Spleen (tissue), 11 donors: ENCODE measurements at regions not wholly inside any gene's neighbourhood (a gene's known extent, or its start where the extent isn't known, plus 50 kb on each side); places are given as distances from the start of the nearest gene placed in this dataset.

ENCODE experiments used
- DNase-seq: peaks from one replicate; pipeline ENCODE4 v3.0.0-alpha.2; 2020
- H3K27ac ChIP-seq, 8 donors: fragments of 200-600 bp; sonication (generic) in 7 of 8; 1 replicate in 4 of 8; 2 replicates in 4 of 8; pipeline versions ENCODE4 v1.5.0 to v1.8.0; 2016 to 2021; ENCODE audit warnings: inconsistent platforms in 4 of 8, mild to moderate bottlenecking in 4 of 8, moderate library complexity in 1 of 8
- H3K27me3 ChIP-seq, 7 donors: fragments of 200-600 bp; sonication (generic) in 6 of 7; replicated peaks in 1 of 7; 1 replicate in 4 of 7; 2 replicates in 3 of 7; pipeline versions ENCODE4 v1.5.0 to v1.8.0; 2016 to 2021; ENCODE audit warnings: inconsistent platforms in 3 of 7, mild to moderate bottlenecking in 1 of 7
- H3K36me3 ChIP-seq, 6 donors: fragments of 200-600 bp; sonication (generic) in 5 of 6; 1 replicate in 4 of 6; 2 replicates in 2 of 6; pipeline versions ENCODE4 v1.5.0 to v1.8.0; 2016 to 2021; ENCODE audit warnings: inconsistent platforms in 2 of 6
- H3K4me1 ChIP-seq, 6 donors: fragments of 200-600 bp; sonication (generic) in 5 of 6; 1 replicate in 3 of 6; 2 replicates in 3 of 6; pipeline versions ENCODE4 v1.5.0 to v1.8.0; 2016 to 2021; ENCODE audit warnings: inconsistent platforms in 3 of 6
- H3K4me3 ChIP-seq, 8 donors: fragments of 200-600 bp; sonication (generic) in 7 of 8; 1 replicate in 4 of 8; 2 replicates in 4 of 8; pipeline versions ENCODE4 v1.5.0 to v1.8.0; 2016 to 2021; ENCODE audit warnings: inconsistent platforms in 4 of 8, mild to moderate bottlenecking in 4 of 8, moderate library complexity in 2 of 8
- H3K9me3 ChIP-seq, 8 donors: fragments of 200-600 bp; sonication (generic) in 7 of 8; 1 replicate in 4 of 8; 2 replicates in 4 of 8; pipeline versions ENCODE4 v1.5.0 to v1.8.0; 2016 to 2021; ENCODE audit warnings: inconsistent platforms in 4 of 8
- POLR2A ChIP-seq, 3 donors: fragments of 450-650 bp; IDR thresholded peaks; one replicate each; pipeline ENCODE4 v1.5.1; 2017; ENCODE audit warnings: antibody characterized with exemption in 3 of 3, mild to moderate bottlenecking in 1 of 3
- POLR2AphosphoS5 ChIP-seq, 3 donors: sonication (generic); formaldehyde crosslinking; IDR thresholded peaks; one replicate each; pipeline ENCODE4 v1.5.1; 2017; ENCODE audit warnings: antibody characterized with exemption in 3 of 3
- WGBS, 5 donors: extraction: QIAGEN DNeasy Blood & Tissue Kit in 3 of 5; methylation state at CpG; one replicate each; pipeline versions ENCODE4 v1.1.5 to v1.1.7; 2013 to 2018; 5-methylcytosine and 5-hydroxymethylcytosine counted together
- intact Hi-C: fragments of 100-400 bp; cut with DNase I; formaldehyde crosslinking; loops from one replicate; pipeline ENCODE4 v1.15.0; 2023; ENCODE audit warnings: low total_unique reads
- TF ChIP-seq, protein P1 (sequence below), 11 experiments: fragments of 200-600 bp in 7 of 11; fragments of 450-650 bp in 4 of 11; sonication (generic) in 4 of 11; IDR thresholded peaks in 8 of 11; conservative IDR thresholded peaks in 3 of 11; 1 replicate in 7 of 11; 2 replicates in 4 of 11; pipeline versions ENCODE4 v1.4.0 to v1.8.0; 2016 to 2021; ENCODE audit warnings: antibody characterized with exemption in 11 of 11, inconsistent platforms in 4 of 11, mild to moderate bottlenecking in 1 of 11
- donor health status: healthy with polysubstance abuse.
- donor health status: DM: no; HTN: no; CAD: no; lungs with moderate emphysema.
- donor health status: DM: no; HTN: no; CAD: no.
- donor health status: Bipolar disorder and iron deficiency.
- donor health status: healthy.
- donor health status: DM: no; HTN: no; CAD: no.
- donor health status: DM: yes; HTN: yes; CAD: no.

GRCh38 chr2:181140414-181140813 lies 160.0 kb downstream of the UBE2E3 start:
- DNase-seq = no peak
- Histone ChIP-seq H3K4me1 (peaks cover 0 to 44% (median 8%) of the 10 kb centered on the region in 6 donors), H3K27me3 (no peaks in the 10 kb centered on the region), H3K36me3 (no peaks in the 10 kb centered on the region), H3K4me3 (no peak overlapping the region), H3K9me3 (peaks cover 0 to 8% (median 3%) of the 10 kb centered on the region in 8 donors), H3K27ac (peak overlapping the region in 5 of 8 donors; percentile 2 to 65 (median 55))
- intact Hi-C loops = no loop called here
- peak in 1 of 3 donors; percentile 21 for TF ChIP-seq POLR2AphosphoS5 (IDR thresholded peaks at IDR 0.05)
- no peak for TF ChIP-seq POLR2A (IDR thresholded peaks at IDR 0.05)
- WGBS, 5 donors = 28 to 63% (median 42%) methylated on average over 1 of the region's 1 CpG

- intact Hi-C loops = no loop called here
- no peak for TF ChIP-seq POLR2AphosphoS5 (IDR thresholded peaks at IDR 0.05)
- TF ChIP-seq POLR2A (IDR thresholded peaks at IDR 0.05) = no peak
- TF ChIP-seq, protein P1, sequence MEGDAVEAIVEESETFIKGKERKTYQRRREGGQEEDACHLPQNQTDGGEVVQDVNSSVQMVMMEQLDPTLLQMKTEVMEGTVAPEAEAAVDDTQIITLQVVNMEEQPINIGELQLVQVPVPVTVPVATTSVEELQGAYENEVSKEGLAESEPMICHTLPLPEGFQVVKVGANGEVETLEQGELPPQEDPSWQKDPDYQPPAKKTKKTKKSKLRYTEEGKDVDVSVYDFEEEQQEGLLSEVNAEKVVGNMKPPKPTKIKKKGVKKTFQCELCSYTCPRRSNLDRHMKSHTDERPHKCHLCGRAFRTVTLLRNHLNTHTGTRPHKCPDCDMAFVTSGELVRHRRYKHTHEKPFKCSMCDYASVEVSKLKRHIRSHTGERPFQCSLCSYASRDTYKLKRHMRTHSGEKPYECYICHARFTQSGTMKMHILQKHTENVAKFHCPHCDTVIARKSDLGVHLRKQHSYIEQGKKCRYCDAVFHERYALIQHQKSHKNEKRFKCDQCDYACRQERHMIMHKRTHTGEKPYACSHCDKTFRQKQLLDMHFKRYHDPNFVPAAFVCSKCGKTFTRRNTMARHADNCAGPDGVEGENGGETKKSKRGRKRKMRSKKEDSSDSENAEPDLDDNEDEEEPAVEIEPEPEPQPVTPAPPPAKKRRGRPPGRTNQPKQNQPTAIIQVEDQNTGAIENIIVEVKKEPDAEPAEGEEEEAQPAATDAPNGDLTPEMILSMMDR (IDR thresholded peaks at IDR 0.05 in 8 of 11, conservative IDR thresholded peaks at IDR 0.05 in 3 of 11) = no peak
- H3K27ac ChIP-seq = peak overlapping the region in 6 of 8 donors; percentile 1 to 65 (median 50)
- H3K27me3 ChIP-seq = no peaks in the 10 kb centered on the region
- peaks cover 0 to 44% (median 8%) of the 10 kb centered on the region in 6 donors for H3K4me1 ChIP-seq
- H3K4me3 ChIP-seq = no peak overlapping the region
- 50 to 66% (median 58%) methylated on average over 1 of the region's 1 CpG for WGBS, 5 donors
- no peaks in the 10 kb centered on the region for H3K36me3 ChIP-seq
- H3K9me3 ChIP-seq = peaks cover 0 to 8% (median 0%) of the 10 kb centered on the region in 8 donors
- DNase-seq = no peak
These were observed 160.5 kb downstream of the UBE2E3 start for GRCh38 chr2:181140928-181141327.

GRCh38 chr2:181141676-181142075 lies 161.3 kb downstream of the UBE2E3 start:
- no peak for DNase-seq

GRCh38 chr2:181142514-181142913 lies 162.1 kb downstream of the UBE2E3 start:
- no peaks in the 10 kb centered on the region for H3K36me3 ChIP-seq
- H3K9me3 ChIP-seq = peaks cover 0 to 8% (median 0%) of the 10 kb centered on the region in 8 donors
- peaks cover 0 to 44% (median 8%) of the 10 kb centered on the region in 6 donors for H3K4me1 ChIP-seq
- intact Hi-C loops = no loop called here
- H3K27ac ChIP-seq = peak overlapping the region in 7 of 8 donors; percentile 5 to 65 (median 45)
- DNase-seq = no peak
- 56 to 65% (median 60%) methylated on average over 4 of the region's 4 CpGs for WGBS, 5 donors
- no peak overlapping the region for H3K4me3 ChIP-seq
- H3K27me3 ChIP-seq = no peaks in the 10 kb centered on the region
- TF ChIP-seq POLR2AphosphoS5 (IDR thresholded peaks at IDR 0.05) = no peak
- no peak for TF ChIP-seq POLR2A (IDR thresholded peaks at IDR 0.05)
- TF ChIP-seq, protein P1 (IDR thresholded peaks at IDR 0.05 in 8 of 11, conservative IDR thresholded peaks at IDR 0.05 in 3 of 11) = no peak

More at GRCh38 chr2:181141676-181142075, 161.3 kb downstream of the UBE2E3 start:
- TF ChIP-seq, protein P1 (IDR thresholded peaks at IDR 0.05 in 8 of 11, conservative IDR thresholded peaks at IDR 0.05 in 3 of 11) = no peak
- no peak for TF ChIP-seq POLR2A (IDR thresholded peaks at IDR 0.05)
- no peak for TF ChIP-seq POLR2AphosphoS5 (IDR thresholded peaks at IDR 0.05)
- Histone ChIP-seq H3K27me3 (no peaks in the 10 kb centered on the region), H3K4me1 (peaks cover 0 to 44% (median 8%) of the 10 kb centered on the region in 6 donors), H3K4me3 (no peak overlapping the region), H3K36me3 (no peaks in the 10 kb centered on the region), H3K9me3 (peaks cover 0 to 8% (median 0%) of the 10 kb centered on the region in 8 donors), H3K27ac (peak overlapping the region in 7 of 8 donors; percentile 1 to 65 (median 45))
- WGBS, 5 donors = 77 to 85% (median 80%) methylated on average over 2 of the region's 2 CpGs
- intact Hi-C loops = no loop called here
